A549 (cell line): ENCODE measurements at regions not wholly inside any gene's neighbourhood (a gene's known extent, or its start where the extent isn't known, plus 50 kb on each side); places are given as distances from the start of the nearest gene placed in this dataset.

ENCODE experiments used
- ATAC-seq, 2 experiments: fragments of 200-7000 bp in 1 of 2; fragments of >200 bp in 1 of 2; cut with Nextera tagmentation in 1 of 2; cut with Tn5 transposase in 1 of 2; 3 replicates each; pipeline versions ENCODE4 v1.8.0 to v1.9.1; 2018 to 2020; ENCODE audit warnings: mild to moderate bottlenecking in 1 of 2, moderate library complexity in 1 of 2
- CTCF ChIA-PET: fragments of 300-600 bp; sonication (Branson Sonifier 250); formaldehyde crosslinking; extraction: SDS; loops from one replicate; lab custom pipeline; 2021; ENCODE audit warnings: antibody characterized with exemption, inconsistent platforms; lab: Yijun Ruan, JAX
- POLR2A ChIA-PET: fragments of 350-600 bp; formaldehyde crosslinking; extraction: SDS; loops from one replicate; lab custom pipeline; 2021; ENCODE audit warnings: antibody characterized with exemption, inconsistent platforms; lab: Yijun Ruan, JAX
- DNase-seq, 2 experiments: peaks; one replicate each; pipeline versions ENCODE4 v3.0.0 to v3.0.0-alpha.2; 2011 to 2016; ENCODE audit warnings: low read depth in 1 of 2, low spot score in 1 of 2
- FAIRE-seq: peaks from 2 replicates; lab custom pipeline; 2011; peaks lifted over from hg19 to GRCh38; lab: Jason Lieb, UNC
- H3K27ac ChIP-seq, 2 experiments: fragments of >200 bp; sonication (Bioruptor Twin); formaldehyde crosslinking; 3 replicates each; pipeline ENCODE4 v1.5.1; 2016 to 2017
- H3K4me1 ChIP-seq: fragments of >200 bp; sonication (Bioruptor Twin); formaldehyde crosslinking; 3 replicates; pipeline ENCODE4 v1.6.1; 2016
- H3K4me2 ChIP-seq: fragments of >200 bp; sonication (Bioruptor Twin); formaldehyde crosslinking; 3 replicates; pipeline ENCODE4 v1.6.1; 2016
- H3K4me3 ChIP-seq: fragments of >200 bp; sonication (Bioruptor Twin); formaldehyde crosslinking; 3 replicates; pipeline ENCODE4 v1.5.1; 2016
- H3K9me3 ChIP-seq: fragments of >200 bp; sonication (Bioruptor Twin); formaldehyde crosslinking; 3 replicates; pipeline ENCODE4 v1.6.1; 2016
- BCL3 ChIP-seq: fragments of >200 bp; sonication (Bioruptor Twin); formaldehyde crosslinking; IDR thresholded peaks from 3 replicates; pipeline ENCODE4 v1.6.1; 2016
- CBX8 ChIP-seq: fragments of 200-600 bp; sonication (generic); IDR thresholded peaks from 2 replicates; pipeline ENCODE4 v1.6.1; 2016
- HDAC2 ChIP-seq: fragments of 200-600 bp; sonication (generic); IDR thresholded peaks from 2 replicates; pipeline ENCODE4 v1.6.1; 2016
- HOXB5 ChIP-seq: fragments of 250-450 bp; sonication (Bioruptor Pico); IDR thresholded peaks from 2 replicates; pipeline ENCODE4 v1.5.0; 2020; ENCODE audit warnings: mild to moderate bottlenecking, moderate library complexity
- JUNB ChIP-seq: fragments of >200 bp; sonication (Bioruptor Twin); formaldehyde crosslinking; IDR thresholded peaks from 2 replicates; pipeline ENCODE4 v1.6.1; 2016
- KDM5A ChIP-seq: fragments of 200-600 bp; sonication (generic); IDR thresholded peaks from 2 replicates; pipeline ENCODE4 v1.6.1; 2016; ENCODE audit warnings: antibody characterized with exemption, mild to moderate bottlenecking
- MYC ChIP-seq: IDR thresholded peaks from 2 replicates; pipeline ENCODE4 v1.6.1; 2012; ENCODE audit warnings: mild to moderate bottlenecking, inconsistent platforms, low read length, improper control_type of control experiment, borderline replicate concordance
- NFE2L2 ChIP-seq: fragments of 150-350 bp; conservative IDR thresholded peaks from 2 replicates; pipeline ENCODE4 v1.6.1; 2014; ENCODE audit warnings: low read length
- NPAS2 ChIP-seq: fragments of 250-450 bp; sonication (Bioruptor Pico); IDR thresholded peaks from 2 replicates; pipeline ENCODE4 v1.8.0; 2022; ENCODE audit warnings: mild to moderate bottlenecking, moderate library complexity, borderline replicate concordance
- NR3C1 ChIP-seq: fragments of >200 bp; sonication (Bioruptor Twin); formaldehyde crosslinking; IDR thresholded peaks from 3 replicates; pipeline ENCODE4 v1.6.1; 2017
- PBX3 ChIP-seq: IDR thresholded peaks from 2 replicates; pipeline ENCODE4 v1.6.1; 2012
- PHF8 ChIP-seq: fragments of 200-600 bp; sonication (generic); IDR thresholded peaks from 2 replicates; pipeline ENCODE4 v1.6.1; 2016; ENCODE audit warnings: low read depth, mild to moderate bottlenecking, antibody characterized with exemption, moderate library complexity, borderline replicate concordance
- RAD21 ChIP-seq, 2 experiments: fragments of >200 bp in 1 of 2; sonication (Bioruptor Twin) in 1 of 2; formaldehyde crosslinking in 1 of 2; IDR thresholded peaks in 1 of 2; conservative IDR thresholded peaks in 1 of 2; 2 replicates in 1 of 2; 3 replicates in 1 of 2; pipeline ENCODE4 v1.6.1; 2012 to 2018; ENCODE audit warnings: inconsistent platforms in 1 of 2
- RARB ChIP-seq: fragments of 250-450 bp; sonication (Bioruptor Pico); IDR thresholded peaks from 2 replicates; pipeline ENCODE4 v1.8.0; 2021; ENCODE audit warnings: mild to moderate bottlenecking, moderate library complexity
- RCOR1 ChIP-seq: fragments of 150-350 bp; IDR thresholded peaks from 2 replicates; pipeline ENCODE4 v1.6.1; 2014; ENCODE audit warnings: antibody characterized with exemption, low read length, low read depth
- REST ChIP-seq: fragments of 200-600 bp; sonication (generic); IDR thresholded peaks from 2 replicates; pipeline ENCODE4 v1.6.1; 2016; ENCODE audit warnings: antibody characterized with exemption, mild to moderate bottlenecking, moderate library complexity
- SMC3 ChIP-seq: fragments of >200 bp; sonication (Bioruptor Twin); formaldehyde crosslinking; IDR thresholded peaks from 3 replicates; pipeline ENCODE4 v1.6.1; 2018; ENCODE audit warnings: inconsistent platforms
- SREBF2 ChIP-seq: fragments of 450-650 bp; IDR thresholded peaks from 2 replicates; pipeline ENCODE4 v1.6.1; 2014; ENCODE audit warnings: mild to moderate bottlenecking, moderate library complexity
- USF2 ChIP-seq: fragments of 450-650 bp; IDR thresholded peaks from 2 replicates; pipeline ENCODE4 v1.6.1; 2014; ENCODE audit warnings: antibody characterized with exemption
- ZFP36 ChIP-seq: fragments of 450-650 bp; IDR thresholded peaks from 2 replicates; pipeline ENCODE4 v1.6.1; 2014; ENCODE audit warnings: borderline replicate concordance; ENCODE audit not compliant: partially characterized antibody
- WGBS: methylation state at CpG from one replicate; pipeline ENCODE4 v1.1.6; 2017; ENCODE audit errors: missing lambda C conversion rate; 5-methylcytosine and 5-hydroxymethylcytosine counted together

- ChIA-PET CTCF (no interaction called here), POLR2A (interaction anchor here (0.6 kb wide), 1 partner anchor 1612 kb away, joined by 3 read pairs; no protein-coding TSS in a partner anchor)
- Histone ChIP-seq H3K27ac (no peak overlapping the region), H3K4me1 (no peaks in the 10 kb centered on the region), H3K4me2 (no peak overlapping the region), H3K4me3 (no peak overlapping the region), H3K9me3 (0 out of 3 replicates have a peak, but pooled peaks cover 2% of the 10 kb centered on the region)
- 5% methylated on average over 2 of the region's 2 CpGs for WGBS
- no peak for DNase-seq
- no peak for ATAC-seq
- FAIRE-seq: no peak
- TF ChIP-seq HOXB5 (CRISPR knock-in tag): no peak
- TF ChIP-seq RARB (CRISPR knock-in tag): no peak
- no peak for TF ChIP-seq HDAC2
- no peak for TF ChIP-seq SMC3
- TF ChIP-seq NR3C1: no peak
- no peak for TF ChIP-seq MYC
- TF ChIP-seq NPAS2: no peak
- no peak for TF ChIP-seq CBX8
Observed at GRCh38 chr5:12217039-12217438, 312.8 kb upstream of the CTNND2 start.

- POLR2A ChIA-PET: no interaction called here
- TF ChIP-seq NFE2L2 (no peak), NPAS2 (no peak), USF2 (no peak), RAD21 (conservative IDR thresholded peaks at IDR 0.05 in 1 of 2, IDR thresholded peaks at IDR 0.05 in 1 of 2) (no peak), KDM5A (no peak), PHF8 (no peak), SREBF2 (no peak), RCOR1 (no peak), ZFP36 (no peak), PBX3 (no peak), RARB (CRISPR knock-in tag) (no peak), BCL3 (no peak), REST (no peak), JUNB (no peak)
- no peak overlapping the region for H3K27ac ChIP-seq
- CTCF ChIA-PET: no interaction called here
- no peak for DNase-seq
- WGBS: 15% methylated on average over 2 of the region's 2 CpGs
- no peaks in the 10 kb centered on the region for H3K4me1 ChIP-seq
- H3K4me2 ChIP-seq: no peak overlapping the region
- 0 out of 3 replicates have a peak, but pooled peaks cover 2% of the 10 kb centered on the region for H3K9me3 ChIP-seq
- no peak for ATAC-seq
- no peak for FAIRE-seq
- no peak overlapping the region for H3K4me3 ChIP-seq
Observed at GRCh38 chr5:12214267-12215015, 310.2 kb upstream of the CTNND2 start.
